AML-193 (cell line): ENCODE measurements at regions not wholly inside any gene's neighbourhood (a gene's known extent, or its start where the extent isn't known, plus 50 kb on each side); places are given as distances from the start of the nearest gene placed in this dataset.

ENCODE experiments used
- DNase-seq, 2 experiments: peaks; one replicate each; lab custom pipeline; 2025; lab: John Stamatoyannopoulos, UW

GRCh38 chr2:217749008-217749407 is 253.8 kb downstream of the TNS1 start:
- DNase-seq: no peak

- no peak for DNase-seq
Measured at GRCh38 chr2:217746808-217747207, 256.0 kb downstream of the TNS1 start.

GRCh38 chr2:217743966-217744761 is 258.6 kb downstream of the TNS1 start:
- no peak for DNase-seq

GRCh38 chr2:217743407-217743806 is 259.4 kb downstream of the TNS1 start:
- DNase-seq: no peak

GRCh38 chr2:217742841-217743240 is 260.0 kb downstream of the TNS1 start:
- DNase-seq: no peak

GRCh38 chr2:217742276-217742675 is 260.5 kb downstream of the TNS1 start:
- DNase-seq: no peak

GRCh38 chr2:217741381-217741955 is 261.3 kb downstream of the TNS1 start:
- DNase-seq: no peak

GRCh38 chr2:217740756-217741155 is 262.0 kb downstream of the TNS1 start:
- DNase-seq: no peak

- no peak for DNase-seq
Measured at GRCh38 chr2:217740178-217740577, 262.6 kb downstream of the TNS1 start.

GRCh38 chr2:217739741-217740140 is 263.1 kb downstream of the TNS1 start:
- DNase-seq: no peak

- no peak for DNase-seq
Measured at GRCh38 chr2:217738061-217738460, 264.7 kb downstream of the TNS1 start.

- DNase-seq: no peak
Measured at GRCh38 chr2:217736776-217737550, 265.8 kb downstream of the TNS1 start.

GRCh38 chr2:217735899-217736298 is 266.9 kb downstream of the TNS1 start:
- no peak for DNase-seq

GRCh38 chr2:217735034-217735433 is 267.8 kb downstream of the TNS1 start:
- DNase-seq: no peak

GRCh38 chr2:217733461-217733860 is 269.3 kb downstream of the TNS1 start:
- no peak for DNase-seq

- no peak for DNase-seq
Measured at GRCh38 chr2:217732992-217733391, 269.8 kb downstream of the TNS1 start.

GRCh38 chr2:217731805-217732204 is 271.0 kb downstream of the TNS1 start:
- DNase-seq: no peak

- DNase-seq: no peak
Measured at GRCh38 chr2:217729421-217730053, 273.3 kb downstream of the TNS1 start.

GRCh38 chr2:217727801-217728200 is 275.0 kb downstream of the TNS1 start:
- DNase-seq: no peak

GRCh38 chr2:217725409-217725808 is 277.4 kb downstream of the TNS1 start:
- no peak for DNase-seq

- no peak for DNase-seq
Measured at GRCh38 chr2:217724471-217724870, 278.3 kb downstream of the TNS1 start.

- no peak for DNase-seq
Measured at GRCh38 chr2:217723981-217724380, 278.8 kb downstream of the TNS1 start.
